Stimulated activated naive CD8-positive, alpha-beta T cell treated with anti-CD3 and anti-CD28 coated beads, Interleukin-15, Interleukin-2, amounts not matched to agents 100 U/mL and 50 U/mL, for 24 hours (primary cell): ENCODE measurements at regions not wholly inside any gene's neighbourhood (a gene's known extent, or its start where the extent isn't known, plus 50 kb on each side); places are given as distances from the start of the nearest gene placed in this dataset.
"Not testable (repeated sequence)": the region's sequence is repeated elsewhere in the genome, so short reads cannot be mapped to it uniquely, and the experiment has no call there.

Experiments
- ATAC-seq: fragments of 150-1000 bp; cut with Tn5 transposase; one replicate; pipeline ENCODE4 v1.10.0; 2021
- DNase-seq: peaks from one replicate; pipeline ENCODE4 v3.0.0; 2021

- ATAC-seq (no peak), DNase-seq (no peak)
These were observed 814.4 kb upstream of the AMELY start for GRCh38 chrY:7725791-7726460.

DNA sequence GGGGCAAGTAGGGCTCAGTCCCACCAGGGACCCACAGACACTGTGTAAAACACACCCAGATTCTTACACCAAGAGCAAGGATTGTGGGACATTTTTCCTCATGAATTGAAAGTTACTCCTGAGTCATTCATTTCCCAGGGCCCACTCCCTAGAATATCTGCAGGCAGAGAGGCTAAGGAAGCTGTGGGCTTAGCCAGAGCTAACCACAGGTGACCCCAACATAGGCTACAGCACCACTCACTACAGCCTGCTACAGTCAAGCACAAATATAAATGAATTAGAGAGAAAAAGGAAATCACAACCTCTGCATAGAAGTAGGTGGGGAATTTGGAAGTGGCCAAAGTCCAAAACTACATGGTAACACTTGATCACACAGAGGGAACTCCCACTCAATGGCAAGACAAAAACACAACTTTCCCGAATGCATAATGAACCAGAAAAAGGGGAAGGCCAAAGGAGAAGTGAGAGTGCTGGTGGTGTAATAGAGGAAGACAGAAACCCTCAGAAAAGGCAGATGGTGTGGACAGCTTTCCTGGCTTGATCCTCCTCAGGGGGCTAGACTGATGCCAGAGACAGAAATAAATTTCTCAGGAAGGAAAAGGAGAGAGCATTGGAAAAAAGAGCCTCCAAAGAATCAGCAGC lies 812.6 kb upstream of the AMELY start:
- ATAC-seq: peak; percentile 52
- no peak for DNase-seq

DNA sequence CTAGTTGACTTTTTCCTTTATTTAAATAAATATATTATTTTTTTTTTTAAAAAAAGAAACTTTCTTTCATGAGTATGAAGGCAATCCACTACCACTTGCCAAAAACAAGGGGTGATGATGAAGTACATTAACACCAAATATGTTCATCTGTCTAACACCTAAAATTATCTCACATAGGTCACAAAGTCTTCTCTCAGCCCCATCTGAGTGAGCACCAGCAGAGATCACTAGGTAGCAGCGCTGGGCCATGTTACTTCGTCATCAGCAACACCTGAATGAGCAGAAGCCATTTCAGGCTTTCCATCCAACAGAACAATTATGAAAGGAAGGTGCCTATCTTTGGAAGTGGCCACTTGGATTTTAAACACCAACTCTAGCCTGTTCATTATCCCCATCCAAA lies 811.6 kb upstream of the AMELY start:
- ATAC-seq: no peak

DNA sequence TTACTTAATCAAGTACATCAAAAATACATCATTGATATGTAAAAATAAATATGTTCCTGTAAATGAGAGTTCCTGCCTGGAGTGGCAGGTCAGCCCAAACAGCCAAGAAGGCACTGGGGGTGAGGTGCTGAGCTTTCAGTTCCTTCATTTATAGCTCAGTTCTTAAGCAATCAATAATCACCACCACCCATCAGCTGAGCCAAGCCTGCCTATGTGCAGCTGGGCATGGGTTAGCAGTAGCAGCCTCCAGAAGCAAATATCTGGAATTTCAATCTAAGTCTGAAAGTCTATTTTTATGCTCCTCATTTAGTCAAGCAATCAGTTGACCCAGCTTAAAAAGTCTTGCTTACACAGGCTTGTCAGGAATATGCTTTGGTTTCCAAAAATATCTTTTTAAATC lies 811.0 kb upstream of the AMELY start:
- DNase-seq (no peak), ATAC-seq (no peak)

More for the DNA sequence above, 811.6 kb upstream of the AMELY start:
- no peak for DNase-seq

- DNase-seq: no peak
- no peak for ATAC-seq
These were observed 809.4 kb upstream of the AMELY start for GRCh38 chrY:7720974-7721373.

- DNase-seq: no peak
These were observed 807.7 kb upstream of the AMELY start for GRCh38 chrY:7719271-7719670.

GRCh38 chrY:7718626-7719025 lies 807.1 kb upstream of the AMELY start:
- DNase-seq (no peak), ATAC-seq (no peak)

More at GRCh38 chrY:7719271-7719670, 807.7 kb upstream of the AMELY start:
- no peak for ATAC-seq

- ATAC-seq: no peak
- no peak for DNase-seq
These were observed 806.6 kb upstream of the AMELY start for GRCh38 chrY:7718126-7718525.

DNA sequence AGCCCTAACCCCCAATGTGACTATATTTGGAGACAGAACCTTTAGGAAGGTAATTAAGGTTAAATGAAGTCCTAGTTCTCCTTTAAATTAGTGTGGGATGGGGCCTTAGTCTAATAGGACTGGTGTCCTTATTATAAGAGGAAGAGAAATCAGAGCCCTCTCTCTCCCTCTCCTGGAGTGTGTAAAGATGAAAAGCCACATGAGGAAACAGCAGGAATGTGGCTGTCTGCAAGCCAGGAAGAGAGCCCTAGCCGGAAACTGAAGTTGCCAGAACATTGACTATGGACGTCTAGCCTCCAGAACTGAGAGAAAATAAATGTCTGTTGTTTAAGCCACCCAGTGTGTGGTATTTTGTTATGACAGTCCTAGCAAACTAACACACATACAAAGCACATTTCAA lies 802.9 kb upstream of the AMELY start:
- ATAC-seq (no peak), DNase-seq (no peak)

GRCh38 chrY:7713738-7714137 lies 802.2 kb upstream of the AMELY start:
- not testable (repeated sequence) for ATAC-seq, DNase-seq

- ATAC-seq (no peak), DNase-seq (no peak)
These were observed 800.7 kb upstream of the AMELY start for GRCh38 chrY:7712289-7712688.

GRCh38 chrY:7703578-7704140 lies 792.1 kb upstream of the AMELY start:
- ATAC-seq (no peak), DNase-seq (no peak)

GRCh38 chrY:7702481-7702880 lies 790.9 kb upstream of the AMELY start:
- no peak for ATAC-seq
- DNase-seq: no peak

GRCh38 chrY:7701676-7702075 lies 790.1 kb upstream of the AMELY start:
- DNase-seq: no peak
- ATAC-seq: no peak

DNA sequence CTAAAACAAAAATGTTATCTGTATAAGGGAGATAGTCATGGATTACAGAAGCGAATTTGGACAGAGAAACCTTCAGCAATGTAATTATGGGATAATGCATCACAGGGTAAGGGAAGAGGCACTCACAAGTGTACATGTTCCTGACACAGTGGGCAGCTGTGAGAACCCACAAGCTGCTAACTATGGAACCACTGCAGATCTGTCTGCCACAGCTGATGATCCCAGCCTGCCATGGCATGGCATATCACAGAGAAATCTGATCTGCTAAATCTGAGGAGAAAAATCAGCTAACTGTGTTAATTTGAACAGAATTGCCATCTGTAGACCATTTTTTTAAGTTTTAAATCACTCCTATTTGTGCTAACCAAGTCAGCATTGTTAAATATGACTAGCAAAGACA lies 786.0 kb upstream of the AMELY start:
- DNase-seq (no peak), ATAC-seq (no peak)

DNA sequence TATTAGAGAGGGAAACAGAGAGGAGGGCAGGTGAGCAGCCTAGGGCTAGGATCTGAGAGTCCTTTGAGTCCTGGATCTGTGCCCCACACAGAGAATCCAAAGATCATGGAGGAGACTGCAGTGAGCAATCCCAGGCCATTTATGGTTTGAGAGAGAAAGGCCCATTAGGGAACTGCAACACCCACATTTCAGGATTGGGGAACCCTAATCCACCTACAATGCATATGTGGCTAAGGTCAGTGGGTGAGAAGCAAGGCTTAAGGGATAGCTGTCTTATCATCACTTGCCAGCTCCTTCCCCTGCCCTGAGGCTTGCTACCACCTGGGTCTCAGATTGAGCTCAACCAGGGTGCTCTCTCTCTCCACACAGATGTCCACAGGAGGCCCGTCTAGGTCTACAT lies 781.1 kb upstream of the AMELY start:
- DNase-seq: no peak

GRCh38 chrY:7687086-7687485 lies 775.5 kb upstream of the AMELY start:
- no peak for ATAC-seq
- DNase-seq: no peak

More for the DNA sequence above, 781.1 kb upstream of the AMELY start:
- ATAC-seq: no peak

DNA sequence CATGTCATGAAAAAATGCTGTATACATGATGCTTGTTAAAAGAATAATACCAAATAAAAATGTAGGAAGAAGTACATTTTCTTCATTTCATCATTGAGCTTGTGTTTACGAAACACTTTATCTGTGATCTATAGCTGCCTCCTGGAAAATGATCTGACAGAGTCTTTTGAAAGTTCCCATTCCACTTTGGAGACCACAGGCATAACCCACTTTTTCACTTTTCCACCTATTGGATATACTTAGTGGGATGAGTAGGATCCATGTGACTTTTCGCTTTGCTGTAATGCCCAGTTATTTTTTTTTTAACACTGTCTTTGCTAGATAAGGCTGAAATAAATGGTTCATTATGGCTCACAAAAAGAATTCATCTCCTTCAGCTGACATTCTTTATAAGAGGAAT lies 773.0 kb upstream of the AMELY start:
- DNase-seq (no peak), ATAC-seq (no peak)

GRCh38 chrY:7682386-7682785 lies 770.8 kb upstream of the AMELY start:
- ATAC-seq: no peak
- DNase-seq: no peak

GRCh38 chrY:7681426-7681825 lies 769.9 kb upstream of the AMELY start:
- no peak for DNase-seq
- no peak for ATAC-seq

DNA sequence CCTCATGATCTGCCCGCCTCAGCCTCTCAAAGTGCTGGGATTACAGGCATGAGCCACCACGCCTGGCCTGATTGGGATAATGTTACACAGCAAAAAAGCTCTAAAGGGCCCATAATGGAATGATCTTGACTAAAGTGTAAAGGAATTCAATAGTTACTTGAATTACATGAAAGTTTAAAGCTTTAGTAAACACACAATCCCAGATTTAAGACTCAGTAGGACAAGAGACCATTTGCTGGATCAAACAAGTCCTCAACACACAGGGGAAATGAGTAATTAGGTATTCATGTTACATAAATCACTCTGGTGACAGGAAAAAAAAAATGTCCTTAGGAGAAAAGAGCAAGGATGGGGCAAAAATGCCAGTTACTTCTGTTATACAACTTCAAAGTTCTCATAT lies 762.9 kb upstream of the AMELY start:
- no peak for ATAC-seq
- DNase-seq: no peak

DNA sequence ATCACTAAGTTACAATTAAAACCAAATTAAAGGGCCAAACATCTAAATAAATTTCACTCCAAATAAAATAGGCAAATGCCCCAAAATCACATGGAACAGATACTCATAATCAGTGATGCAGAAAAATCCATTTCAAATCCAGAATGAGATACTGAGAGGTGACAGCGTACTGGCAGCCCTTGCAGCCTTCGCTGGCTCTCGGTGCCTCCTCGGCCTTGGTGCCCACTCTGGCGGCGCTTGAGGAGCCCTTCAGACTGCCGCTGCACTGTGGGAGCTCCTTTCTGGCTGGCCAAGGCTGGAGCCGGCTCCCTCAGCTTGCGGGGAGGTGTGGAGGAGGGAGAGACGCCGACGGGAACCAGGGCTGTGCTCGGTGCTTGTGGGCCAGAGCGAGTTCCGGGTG lies 761.2 kb upstream of the AMELY start:
- ATAC-seq (no peak), DNase-seq (no peak)

GRCh38 chrY:7663261-7663660 lies 751.7 kb upstream of the AMELY start:
- no peak for DNase-seq
- ATAC-seq: no peak

DNA sequence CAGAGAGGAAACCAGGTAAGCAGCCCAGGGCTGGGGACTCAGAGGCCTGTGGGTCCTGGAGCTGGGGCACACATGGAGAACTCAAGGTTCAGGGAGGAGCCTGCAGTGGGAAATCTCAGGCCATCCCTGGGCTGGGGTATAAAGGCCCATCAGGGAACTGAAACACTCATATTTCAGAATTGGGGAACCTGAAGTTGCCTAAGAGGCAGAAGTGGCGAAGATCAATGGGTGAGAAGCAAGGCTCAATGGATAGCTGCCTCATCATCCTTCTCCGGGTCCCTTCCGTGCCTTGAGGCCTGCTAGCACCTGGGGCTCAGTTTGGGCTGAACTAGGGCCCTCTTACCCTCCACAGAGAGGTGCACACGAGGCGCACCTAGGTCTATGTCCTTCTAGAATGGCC lies 747.5 kb upstream of the AMELY start:
- DNase-seq (no peak), ATAC-seq (no peak)
